EL (cell line): ENCODE measurements at regions not wholly inside any gene's neighbourhood (a gene's known extent, or its start where the extent isn't known, plus 50 kb on each side); places are given as distances from the start of the nearest gene placed in this dataset.
"Not testable (repeated sequence)": the region's sequence is repeated elsewhere in the genome, so short reads cannot be mapped to it uniquely, and the experiment has no call there.

Experiments used
- DNase-seq: peaks from one replicate; pipeline ENCODE4 v3.0.0-alpha.2; 2016

- no peak for DNase-seq
Measured at GRCh38 chr13:73833325-73834070, 300.7 kb downstream of the KLF12 start.

- no peak for DNase-seq
Measured at GRCh38 chr13:73832825-73833224, 301.4 kb downstream of the KLF12 start.

GRCh38 chr13:73832128-73832588 lies 302.0 kb downstream of the KLF12 start:
- no peak for DNase-seq

- DNase-seq, result no peak
Measured at GRCh38 chr13:73829416-73829815, 304.8 kb downstream of the KLF12 start.

- DNase-seq, result no peak
Measured at GRCh38 chr13:73828811-73829210, 305.4 kb downstream of the KLF12 start.

GRCh38 chr13:73827434-73827833 lies 306.8 kb downstream of the KLF12 start:
- no peak for DNase-seq

- DNase-seq, result no peak
Measured at GRCh38 chr13:73825143-73825542, 309.1 kb downstream of the KLF12 start.

GRCh38 chr13:73822668-73823592 lies 311.3 kb downstream of the KLF12 start:
- no peak for DNase-seq

GRCh38 chr13:73820688-73821087 lies 313.5 kb downstream of the KLF12 start:
- DNase-seq, result no peak

GRCh38 chr13:73820285-73820684 lies 313.9 kb downstream of the KLF12 start:
- DNase-seq, result no peak

- DNase-seq, result no peak
Measured at GRCh38 chr13:73819711-73820110, 314.5 kb downstream of the KLF12 start.

GRCh38 chr13:73816702-73817101 lies 317.5 kb downstream of the KLF12 start:
- no peak for DNase-seq

- DNase-seq, result no peak
Measured at GRCh38 chr13:73815796-73816195, 318.4 kb downstream of the KLF12 start.

GRCh38 chr13:73810647-73811046 lies 323.6 kb downstream of the KLF12 start:
- peak; percentile 13 for DNase-seq

- DNase-seq, result peak; percentile 65
Measured at GRCh38 chr13:73809561-73809960, 324.6 kb downstream of the KLF12 start.

- no peak for DNase-seq
Measured at GRCh38 chr13:73808318-73808717, 325.9 kb downstream of the KLF12 start.

- DNase-seq, result not testable (repeated sequence)
Measured at GRCh38 chr13:73805326-73805958, 328.8 kb downstream of the KLF12 start.

- DNase-seq, result peak; percentile 79
Measured at GRCh38 chr13:73803997-73804396, 330.2 kb downstream of the KLF12 start.

GRCh38 chr13:73800011-73800410 lies 334.2 kb downstream of the KLF12 start:
- no peak for DNase-seq

GRCh38 chr13:73794755-73795154 lies 339.4 kb downstream of the KLF12 start:
- DNase-seq, result no peak

- DNase-seq, result no peak
Measured at GRCh38 chr13:73793361-73793760, 340.8 kb downstream of the KLF12 start.

GRCh38 chr13:73792796-73793195 lies 341.4 kb downstream of the KLF12 start:
- DNase-seq, result no peak
